Stimulated activated CD8-positive, alpha-beta memory T cell treated with anti-CD3 and anti-CD28 coated beads, Interleukin-2, amount 100 ng/mL, for 1 hour (primary cell): ENCODE measurements at regions not wholly inside any gene's neighbourhood (a gene's known extent, or its start where the extent isn't known, plus 50 kb on each side); places are given as distances from the start of the nearest gene placed in this dataset.
"Not testable (repeated sequence)": the region's sequence is repeated elsewhere in the genome, so short reads cannot be mapped to it uniquely, and the experiment has no call there.

Experiments
- DNase-seq, 2 donors: peaks; one replicate each; pipeline ENCODE4 v3.0.0-alpha.2; 2020; ENCODE audit warnings: low read depth in 2 of 2

GRCh38 chr12:111248236-111249017 is 120.5 kb downstream of the PHETA1 start:
- no peak for DNase-seq

GRCh38 chr12:111247083-111247783 is 121.7 kb downstream of the PHETA1 start:
- DNase-seq = no peak

- DNase-seq = no peak
Observed at GRCh38 chr12:111246477-111247011, 122.4 kb downstream of the PHETA1 start.

DNA sequence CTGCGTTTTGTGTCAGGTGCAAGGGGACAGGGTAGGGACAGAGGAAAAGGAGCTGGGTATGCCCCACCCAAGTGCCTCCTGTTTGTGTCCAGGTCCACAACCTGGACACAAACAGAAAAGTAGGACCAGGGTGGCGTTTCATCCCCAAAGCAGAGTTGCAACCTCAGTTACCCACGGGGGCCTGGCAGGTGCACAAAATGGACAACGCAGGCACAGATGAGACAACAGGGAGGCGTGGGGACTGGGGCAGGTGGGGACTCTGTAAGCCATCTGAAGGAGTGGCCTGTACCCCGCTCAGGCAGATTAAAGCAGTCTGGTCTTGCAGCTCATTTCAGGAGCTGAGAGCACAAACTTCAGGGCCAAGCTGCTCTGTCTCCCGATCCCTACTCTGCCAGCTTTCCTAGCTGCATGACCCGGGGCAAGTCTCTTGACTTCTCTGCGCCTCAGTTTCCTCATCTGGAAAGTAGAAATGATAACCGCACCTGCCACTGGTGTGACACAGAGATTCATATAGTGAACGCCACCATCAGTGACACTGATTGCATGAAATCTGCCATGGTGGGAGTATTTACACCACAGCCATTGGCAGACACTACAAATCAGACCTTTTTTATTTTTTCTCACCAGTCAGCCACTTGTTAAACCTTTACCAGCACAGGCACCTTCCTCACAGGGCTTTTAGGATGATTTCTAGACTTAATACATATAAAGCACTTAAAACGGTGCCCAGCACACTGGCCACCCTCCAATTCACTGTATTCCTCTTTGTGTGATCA is 123.0 kb downstream of the PHETA1 start:
- no peak for DNase-seq

GRCh38 chr12:111244673-111245072 is 124.2 kb downstream of the PHETA1 start:
- DNase-seq = no peak

DNA sequence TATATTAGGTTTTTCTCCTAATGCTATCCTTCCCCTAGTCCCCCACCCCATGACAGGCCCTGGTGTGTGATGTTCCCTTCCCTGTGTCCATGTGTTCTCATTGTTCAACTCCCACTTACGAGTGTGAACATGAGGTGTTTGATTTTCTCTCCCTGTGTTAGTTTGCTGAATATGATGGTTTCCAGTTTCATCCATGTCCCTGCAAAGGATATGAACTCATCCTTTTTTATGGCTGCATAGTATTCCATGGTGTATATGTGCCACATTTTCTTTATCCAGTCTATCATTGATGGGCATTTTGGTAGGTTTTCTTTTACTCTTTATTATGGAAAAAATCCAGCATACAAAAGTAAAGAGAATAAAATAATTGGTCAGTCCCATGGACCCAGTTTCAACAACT is 126.1 kb downstream of the PHETA1 start:
- not testable (repeated sequence) for DNase-seq

- DNase-seq = no peak
Observed at GRCh38 chr12:111242184-111242583, 126.7 kb downstream of the PHETA1 start.

- no peak for DNase-seq
Observed at GRCh38 chr12:111240374-111240773, 128.5 kb downstream of the PHETA1 start.

DNA sequence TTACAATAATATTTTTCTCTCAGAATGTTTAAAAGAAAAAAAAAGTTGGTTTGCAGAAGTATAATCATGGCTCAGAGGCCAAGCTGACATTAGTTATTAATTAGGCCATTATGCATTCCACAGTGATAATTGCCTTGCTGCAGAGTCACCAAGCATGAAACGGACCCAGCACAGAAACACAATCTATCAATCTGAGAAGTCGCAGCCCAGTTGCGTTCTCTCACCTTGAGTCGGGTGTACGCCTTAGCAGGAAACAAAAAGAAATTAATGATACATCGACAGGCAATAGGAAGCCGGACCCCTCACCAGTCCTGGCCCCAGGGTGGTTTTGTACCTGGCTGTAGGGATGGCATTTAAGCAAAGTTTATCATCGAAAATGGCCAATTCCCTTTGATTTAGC is 129.7 kb downstream of the PHETA1 start:
- DNase-seq = no peak

DNA sequence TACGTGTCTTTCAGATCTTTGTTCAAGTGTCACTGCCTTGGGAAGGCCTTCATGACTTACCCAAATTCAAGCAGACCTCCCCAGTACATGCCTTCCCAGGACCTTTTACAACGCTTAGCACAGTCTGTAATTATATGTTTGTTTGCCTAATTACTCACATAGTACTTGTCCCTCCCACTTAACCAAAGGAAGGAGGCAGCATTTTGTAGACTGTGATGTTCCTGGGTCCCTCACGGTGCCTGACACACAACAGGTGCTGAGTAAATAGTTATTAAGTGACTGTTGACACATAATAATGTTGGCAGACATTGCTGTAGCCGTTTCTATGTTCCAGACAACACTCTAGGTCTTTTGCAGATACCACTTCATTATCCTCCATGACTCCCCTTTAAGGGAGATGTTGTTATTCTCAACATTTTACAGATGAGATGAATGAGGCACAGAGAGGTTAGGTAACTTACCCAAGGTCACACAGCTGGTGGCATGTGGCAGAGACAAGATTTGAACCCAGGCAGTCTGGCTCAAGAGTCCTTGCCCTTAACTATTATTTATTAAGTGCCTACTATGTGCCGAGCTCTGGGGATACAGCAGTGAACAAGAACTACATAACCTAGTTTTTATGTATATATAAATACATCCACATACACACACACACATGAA is 130.7 kb downstream of the PHETA1 start:
- no peak for DNase-seq

DNA sequence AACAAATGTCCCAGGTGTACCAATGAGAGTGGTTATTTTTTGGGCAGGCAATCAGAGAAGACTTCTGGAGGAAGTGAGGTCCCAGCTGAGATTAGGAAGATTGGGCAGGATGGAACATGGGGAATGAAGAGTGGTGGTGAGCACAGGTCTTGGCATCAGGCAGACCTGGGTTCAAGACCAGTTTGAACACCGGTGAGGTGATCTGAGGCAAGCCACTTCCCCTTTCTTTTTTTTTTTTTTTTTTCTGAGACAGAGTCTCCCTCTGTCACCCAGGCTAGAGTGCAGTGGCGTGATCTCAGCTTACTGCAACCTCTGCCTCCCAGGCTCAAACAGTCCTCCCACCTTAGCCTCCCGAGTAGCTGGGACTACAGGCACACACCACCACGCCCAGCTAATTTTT is 134.4 kb downstream of the PHETA1 start:
- not testable (repeated sequence) for DNase-seq

DNA sequence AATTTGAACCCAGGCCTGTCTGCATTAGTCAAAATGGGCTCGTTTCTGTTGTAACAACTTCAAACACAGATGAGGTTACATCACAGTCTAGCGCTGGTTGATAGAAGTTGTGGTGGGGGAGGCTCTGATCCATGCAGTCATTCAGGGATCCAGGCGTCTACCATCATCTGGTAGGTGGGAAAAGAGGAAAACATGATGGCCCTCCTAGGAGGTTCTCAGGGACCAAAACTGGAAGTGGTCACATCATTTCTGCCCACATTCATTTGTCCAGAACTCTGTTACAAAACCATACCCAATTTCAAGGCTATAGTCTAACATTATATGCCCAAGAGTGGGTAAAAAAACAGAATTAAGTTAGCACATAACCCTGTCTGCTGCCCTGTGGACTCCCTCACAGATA is 135.1 kb downstream of the PHETA1 start:
- DNase-seq = no peak

DNA sequence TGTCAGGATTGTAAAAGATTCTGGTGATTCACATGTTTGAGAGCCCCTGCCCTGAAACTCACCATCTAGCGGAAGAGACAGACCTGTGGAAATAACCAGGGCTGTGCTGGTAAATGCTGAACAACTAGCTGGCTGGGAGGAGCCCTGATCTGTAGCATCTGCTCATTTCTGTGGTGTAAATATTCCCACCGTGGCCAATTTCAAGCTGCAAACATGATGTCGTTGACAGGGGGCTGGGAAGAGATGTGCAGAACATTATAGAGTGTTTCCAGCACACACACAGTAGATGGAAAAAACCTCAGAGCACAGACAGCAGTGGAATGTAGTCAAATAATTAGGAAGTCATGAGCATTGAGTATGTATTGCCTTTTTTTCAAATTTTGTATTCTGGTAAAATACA is 138.2 kb downstream of the PHETA1 start:
- DNase-seq = no peak

- DNase-seq = no peak
Observed at GRCh38 chr12:111228916-111229666, 139.8 kb downstream of the PHETA1 start.

DNA sequence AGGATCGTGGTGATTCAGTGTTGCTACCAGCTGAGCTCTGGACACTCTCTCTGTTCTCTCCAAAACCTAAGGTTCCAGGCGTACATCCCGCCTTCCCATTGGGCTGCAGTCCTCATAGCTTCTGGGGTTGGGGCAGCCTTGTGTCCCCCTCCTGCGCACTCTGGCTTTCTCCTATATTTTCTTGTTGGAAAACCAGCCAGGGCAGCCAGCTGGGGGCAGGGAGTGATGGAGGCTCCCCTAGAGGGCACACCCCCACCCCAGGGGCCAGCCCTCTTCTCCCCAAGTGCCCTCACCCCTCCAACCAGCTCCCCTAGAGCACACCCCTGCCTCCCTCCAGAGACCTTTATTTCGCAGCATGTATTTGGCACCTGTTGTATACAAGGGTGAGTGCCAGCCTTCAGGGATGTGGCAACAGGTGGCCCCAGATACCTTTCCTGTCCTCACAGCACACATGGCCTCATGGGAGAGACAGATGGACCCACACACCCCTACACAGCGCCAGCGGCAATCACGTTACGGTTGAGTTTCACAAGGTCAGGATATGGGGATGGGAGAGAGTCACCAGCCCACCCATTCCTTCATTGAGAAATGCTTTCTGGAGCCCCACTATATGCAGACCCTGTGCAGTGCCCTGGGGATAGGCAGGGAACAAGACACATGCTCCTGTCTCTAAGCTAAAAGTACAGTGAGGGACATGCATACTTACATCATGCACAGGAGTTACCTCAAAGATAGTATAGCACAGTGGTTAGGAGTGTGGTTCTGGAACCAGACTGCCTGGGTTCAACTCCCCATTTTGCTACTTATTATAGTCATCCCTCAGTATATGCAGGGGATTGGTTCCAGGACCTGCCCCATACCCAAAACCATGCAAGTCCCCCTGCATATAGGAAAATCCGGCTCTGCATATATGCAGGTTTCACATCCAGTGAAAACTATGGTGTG is 141.1 kb downstream of the PHETA1 start:
- DNase-seq = no peak

- DNase-seq = no peak
Observed at GRCh38 chr12:111226680-111227079, 142.2 kb downstream of the PHETA1 start.

DNA sequence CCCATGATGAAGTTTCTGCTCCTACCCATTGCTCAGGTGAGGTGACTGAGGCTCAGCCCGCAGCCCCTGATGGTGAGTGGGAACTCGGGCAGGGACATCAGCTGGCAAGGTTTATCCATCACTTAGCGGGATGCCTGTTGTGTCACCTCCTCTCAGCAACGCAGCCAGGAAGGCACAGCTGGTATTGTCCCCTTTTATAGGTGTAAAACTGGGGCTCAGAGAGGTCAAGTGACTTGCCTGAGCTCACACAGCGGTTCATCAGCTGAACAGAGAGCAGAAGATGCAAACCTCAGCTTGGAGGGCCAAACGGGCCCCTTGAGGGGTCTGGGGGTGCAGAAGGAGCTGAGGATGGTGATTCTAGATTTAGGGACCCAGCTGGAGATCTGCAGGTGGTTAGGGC is 143.6 kb downstream of the PHETA1 start:
- DNase-seq = no peak

- DNase-seq = no peak
Observed at GRCh38 chr12:111224186-111225066, 144.5 kb downstream of the PHETA1 start.

GRCh38 chr12:111222523-111222922 is 146.4 kb downstream of the PHETA1 start:
- no peak for DNase-seq
